Stimulated activated CD8-positive, alpha-beta memory T cell treated with anti-CD3 and anti-CD28 coated beads, Interleukin-12 subunit alpha, Interleukin-12 subunit beta, amount 100 ng/mL, for 24 hours (primary cell): ENCODE measurements at regions not wholly inside any gene's neighbourhood (a gene's known extent, or its start where the extent isn't known, plus 50 kb on each side); places are given as distances from the start of the nearest gene placed in this dataset.

ENCODE experiments used
- DNase-seq: peaks from one replicate; pipeline ENCODE4 v3.0.0-alpha.2; 2020; ENCODE audit errors: extremely low read depth

DNA sequence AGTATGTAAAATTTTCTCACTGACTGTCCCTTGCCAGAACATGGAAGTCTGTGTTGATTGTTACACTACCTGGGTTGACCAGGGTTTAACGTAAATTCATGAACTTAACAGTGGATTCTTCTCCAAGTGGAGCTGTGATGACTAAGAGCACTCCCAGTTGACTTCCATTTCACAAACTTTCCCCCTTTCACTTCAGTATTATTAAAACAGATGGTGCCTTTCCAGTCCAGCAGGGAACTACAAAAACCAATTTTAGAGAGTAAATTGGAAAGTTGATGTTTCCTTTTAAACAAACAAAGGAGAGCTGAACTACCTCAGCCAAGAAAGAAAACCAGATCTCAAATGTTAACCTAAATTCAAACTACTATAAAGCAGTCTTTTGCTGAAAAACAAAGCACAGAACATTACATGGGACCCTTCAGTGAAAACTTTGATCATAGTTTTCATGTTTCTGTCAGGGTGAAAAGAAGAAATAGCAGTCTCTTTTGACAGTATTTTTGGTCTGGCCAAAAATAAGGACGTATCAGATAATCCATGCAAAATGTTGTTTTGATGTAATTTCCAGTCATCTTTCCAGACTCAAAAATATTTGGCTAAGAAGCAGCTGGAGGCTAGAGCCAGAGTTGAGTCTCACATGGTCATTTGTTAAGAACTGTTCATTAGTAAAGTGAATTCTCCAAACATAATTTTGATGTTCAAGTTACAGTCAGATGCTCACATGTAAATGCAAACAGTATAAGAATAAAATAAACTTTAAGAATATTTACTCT is 479.9 kb upstream of the AKR1E2 start:
- no peak for DNase-seq

DNA sequence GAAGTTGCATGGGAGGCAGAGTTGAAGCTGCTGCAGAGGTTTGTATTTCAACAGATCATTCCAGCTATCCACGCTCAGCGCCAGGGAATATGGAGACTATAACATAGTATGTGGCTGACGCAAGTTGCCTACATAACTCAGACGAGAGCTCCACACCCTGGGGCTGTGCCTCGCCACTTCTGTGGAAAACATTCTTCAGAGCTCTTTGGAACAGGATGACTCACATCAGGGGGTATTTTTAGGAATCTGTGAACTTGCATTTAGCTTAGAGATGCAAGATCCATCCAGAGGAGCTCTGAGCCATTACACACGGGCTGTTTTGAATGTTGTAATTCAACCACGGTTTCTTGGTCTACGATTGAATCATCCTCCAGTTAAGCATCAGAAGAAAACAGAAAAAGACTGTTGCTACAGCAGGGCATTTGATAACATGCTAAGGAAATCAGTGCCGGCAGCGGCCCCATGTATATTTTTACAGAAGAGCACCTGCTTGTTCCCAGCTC is 481.5 kb upstream of the AKR1E2 start:
- peak; percentile 5 for DNase-seq

DNA sequence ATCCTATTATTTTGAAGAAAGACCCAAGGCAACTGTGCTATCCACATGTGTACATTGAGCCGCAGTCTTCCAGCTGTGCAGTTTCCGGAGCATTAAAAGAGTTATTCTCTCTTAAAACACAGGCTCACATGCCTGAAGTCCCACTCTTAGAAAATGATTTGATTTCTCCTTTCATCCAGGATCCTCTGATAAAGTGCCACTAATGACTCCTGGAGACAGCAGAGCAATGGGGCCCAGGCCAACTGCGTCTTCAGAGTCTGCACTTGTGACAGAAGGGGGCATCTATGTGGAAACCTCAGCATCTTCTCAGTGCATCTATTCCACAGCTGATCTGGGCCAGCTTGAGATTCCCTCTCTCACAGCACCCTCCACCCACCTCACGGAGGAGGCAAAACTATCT is 482.1 kb upstream of the AKR1E2 start:
- no peak for DNase-seq

- DNase-seq = no peak
Observed at GRCh38 chr10:4343091-4343490, 482.9 kb upstream of the AKR1E2 start.

GRCh38 chr10:4338768-4339167 is 487.2 kb upstream of the AKR1E2 start:
- DNase-seq = no peak

- DNase-seq = no peak
Observed at GRCh38 chr10:4337563-4337962, 488.4 kb upstream of the AKR1E2 start.

GRCh38 chr10:4334871-4335270 is 491.1 kb upstream of the AKR1E2 start:
- DNase-seq = no peak

GRCh38 chr10:4334015-4334414 is 492.0 kb upstream of the AKR1E2 start:
- no peak for DNase-seq

DNA sequence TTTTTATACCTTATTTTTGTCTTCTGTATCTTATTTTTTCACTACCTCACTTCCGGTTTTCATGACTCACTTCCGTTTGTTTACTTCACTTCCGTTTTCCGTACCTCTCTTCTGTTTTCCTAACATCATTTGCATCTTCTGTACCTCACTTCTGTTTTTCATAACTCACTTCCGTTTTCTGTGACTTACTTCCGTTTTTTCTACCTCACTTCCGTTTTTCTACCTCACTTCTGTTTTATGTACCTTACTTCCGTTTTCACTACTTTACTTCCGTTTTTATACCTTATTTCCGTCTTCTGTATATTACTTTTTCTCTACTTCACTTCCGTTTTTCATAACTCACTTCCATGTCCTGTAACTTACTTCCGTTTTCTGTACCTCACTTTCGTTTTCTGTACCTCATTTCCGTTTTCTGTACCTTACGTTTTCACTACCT is 492.5 kb upstream of the AKR1E2 start:
- DNase-seq = no peak

DNA sequence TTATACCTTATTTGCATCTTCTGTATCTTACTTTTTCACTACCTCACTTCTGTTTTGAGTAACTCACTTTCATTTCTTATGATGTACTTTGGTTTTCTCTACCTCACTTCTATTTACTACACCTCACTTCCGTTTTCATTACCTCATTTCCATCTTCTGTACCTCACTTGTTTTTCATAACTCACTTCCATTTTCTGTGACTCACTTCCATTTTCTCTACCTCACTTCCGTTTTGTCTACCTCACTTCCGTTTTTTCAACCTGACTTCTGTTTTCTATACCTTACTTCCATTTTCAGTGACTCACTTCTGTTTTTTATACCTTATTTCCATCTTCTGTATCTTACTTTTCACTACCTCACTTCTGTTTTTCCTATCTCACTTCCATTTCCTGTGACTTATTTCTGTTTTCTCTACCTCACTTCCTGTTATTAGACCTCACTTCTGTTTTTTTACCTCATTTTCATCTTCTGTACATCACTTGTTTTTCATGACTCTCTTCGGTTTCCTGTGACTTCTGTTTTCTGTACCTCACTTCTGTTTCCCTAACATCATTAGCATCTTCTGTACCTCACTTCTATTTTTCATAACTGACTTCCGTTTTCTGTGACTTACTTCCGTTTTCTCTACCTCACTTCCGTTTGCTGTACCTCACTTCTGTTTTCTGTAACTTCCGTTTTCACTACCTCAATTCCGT is 493.1 kb upstream of the AKR1E2 start:
- no peak for DNase-seq

DNA sequence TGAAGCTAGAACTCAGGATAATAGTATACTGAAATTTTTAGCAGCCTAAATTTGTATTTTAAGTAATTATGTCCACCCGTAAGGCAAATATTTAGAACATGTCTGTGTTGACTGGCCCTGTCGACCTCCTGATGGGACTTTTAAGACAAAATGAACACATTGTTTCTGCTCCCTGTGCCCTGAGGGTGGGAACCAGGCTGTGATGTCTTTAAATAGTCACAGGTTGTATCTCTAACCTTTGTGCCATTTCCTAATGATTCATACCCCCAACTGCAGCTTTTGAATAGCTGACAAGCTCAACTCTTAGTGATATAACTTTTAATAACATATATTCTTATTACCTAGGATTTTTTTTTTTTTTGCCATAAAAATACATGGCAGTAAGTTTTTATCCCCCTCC is 494.9 kb upstream of the AKR1E2 start:
- DNase-seq = no peak

- no peak for DNase-seq
Observed at GRCh38 chr10:4330636-4331035, 495.4 kb upstream of the AKR1E2 start.

GRCh38 chr10:4329225-4329624 is 496.8 kb upstream of the AKR1E2 start:
- DNase-seq = no peak

- no peak for DNase-seq
Observed at GRCh38 chr10:4326647-4327046, 499.4 kb upstream of the AKR1E2 start.

GRCh38 chr10:4319870-4320367 is 506.1 kb upstream of the AKR1E2 start:
- no peak for DNase-seq

DNA sequence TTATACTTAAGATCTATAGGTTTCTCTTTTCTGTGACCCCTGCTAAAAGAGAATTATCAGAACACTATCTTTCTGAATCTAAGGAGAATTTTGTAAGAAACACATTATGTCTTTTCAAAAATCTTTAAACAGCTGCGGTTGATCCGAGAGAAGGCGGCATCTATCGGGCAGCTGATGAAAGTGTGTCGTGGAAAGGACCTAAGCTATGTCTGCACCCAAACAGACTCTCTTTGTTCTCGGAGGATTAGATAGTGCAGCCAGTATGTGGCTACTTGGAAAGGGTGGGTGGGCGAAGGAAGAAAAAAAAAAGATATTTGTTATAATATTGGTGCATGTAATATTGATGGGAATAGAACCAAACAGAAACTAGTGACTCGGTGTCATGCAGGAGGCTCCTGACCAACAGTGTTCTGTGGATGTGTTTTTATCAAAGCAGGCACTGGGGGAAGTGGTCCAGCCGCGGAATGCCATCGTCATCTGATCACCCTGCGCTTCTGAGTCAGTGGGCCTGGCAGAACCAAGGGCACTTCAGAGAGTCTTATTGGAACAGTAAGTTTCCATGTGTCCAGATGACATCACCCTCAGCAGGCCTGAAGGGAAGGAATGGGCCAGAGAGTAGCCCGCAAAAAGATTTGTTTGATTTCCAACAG is 509.7 kb upstream of the AKR1E2 start:
- DNase-seq = no peak

- no peak for DNase-seq
Observed at GRCh38 chr10:4315551-4315950, 510.5 kb upstream of the AKR1E2 start.

DNA sequence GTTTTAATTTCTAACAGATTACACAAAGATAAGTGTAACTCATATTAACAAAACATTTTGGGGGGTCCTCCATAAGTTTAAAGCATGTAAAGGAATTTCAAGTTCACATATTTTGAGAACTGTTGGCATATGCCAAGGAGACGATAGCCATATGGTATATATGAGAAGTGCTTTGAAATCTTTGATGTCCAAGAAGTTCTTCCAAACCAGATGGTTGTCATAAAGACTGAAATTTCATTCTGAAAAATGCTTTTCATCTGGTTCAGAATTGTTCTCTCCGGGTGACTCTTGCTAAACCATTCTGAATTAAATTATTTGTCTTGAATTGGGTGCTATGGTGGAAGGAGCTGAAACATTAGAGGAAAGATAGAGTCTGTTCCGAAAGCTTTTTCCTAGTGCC is 513.0 kb upstream of the AKR1E2 start:
- DNase-seq = no peak

DNA sequence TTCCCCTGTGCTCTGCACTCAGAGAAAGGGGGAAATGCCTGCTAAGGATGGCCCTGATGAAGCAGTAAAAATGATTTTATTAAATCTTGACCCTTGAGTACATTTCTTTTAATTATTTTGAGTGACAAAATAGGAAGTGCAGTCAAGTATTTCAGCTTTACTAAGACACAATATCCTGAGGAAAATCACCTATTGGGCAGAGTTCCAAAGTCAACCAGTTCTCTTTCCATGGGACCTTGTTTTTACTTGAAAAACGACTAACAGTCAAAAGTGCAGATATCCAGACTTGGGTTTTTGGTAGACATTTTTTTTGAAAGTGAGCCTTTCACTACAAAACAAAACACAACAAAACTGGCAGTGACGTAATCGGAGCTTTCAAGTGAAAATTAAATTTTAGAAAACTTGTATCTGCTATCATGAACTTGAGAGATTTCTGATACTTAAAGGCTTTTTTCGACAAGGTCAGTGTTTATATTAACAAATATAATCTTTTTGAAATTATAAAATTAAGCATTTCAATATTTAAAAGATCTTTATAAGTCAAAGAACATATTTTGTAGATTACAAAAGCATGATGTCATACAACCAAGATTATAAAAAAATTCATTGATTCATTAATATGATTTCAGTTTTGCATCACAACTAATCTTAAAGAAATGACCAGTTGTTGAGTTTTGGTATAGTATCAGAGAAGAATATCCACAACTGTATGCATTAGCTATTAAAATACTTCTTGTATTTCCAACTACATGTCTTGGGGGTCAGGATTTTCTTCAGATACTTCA is 513.8 kb upstream of the AKR1E2 start:
- no peak for DNase-seq

DNA sequence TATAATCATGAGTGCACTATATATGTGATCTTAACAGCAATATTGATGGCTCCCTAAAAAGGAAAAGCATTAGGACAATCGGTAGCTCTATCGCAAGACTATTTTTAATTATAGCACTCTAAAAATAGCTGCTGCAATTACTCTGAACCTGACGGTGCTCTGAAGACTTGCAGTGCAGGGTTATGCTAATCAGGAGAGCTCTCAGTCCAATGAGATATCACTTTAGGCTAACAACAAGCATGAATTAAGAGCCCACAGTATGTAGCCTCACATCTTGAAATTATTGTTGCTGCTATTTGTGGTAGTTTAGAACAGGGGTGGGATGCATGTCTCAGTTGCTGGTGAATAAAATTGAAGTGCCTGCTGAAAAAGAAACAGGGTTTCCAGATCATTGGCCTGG is 515.8 kb upstream of the AKR1E2 start:
- no peak for DNase-seq

- no peak for DNase-seq
Observed at GRCh38 chr10:4307910-4308309, 518.1 kb upstream of the AKR1E2 start.

GRCh38 chr10:4306871-4307270 is 519.1 kb upstream of the AKR1E2 start:
- DNase-seq = no peak
